ENCODE measurements at regions not wholly inside any gene's neighbourhood (a gene's known extent, or its start where the extent isn't known, plus 50 kb on each side); places are given as distances from the start of the nearest gene placed in this dataset.

- DNase-seq (ENCODE audit: low spot score), result no peak
- Histone ChIP-seq H3K4me1 (ENCODE audit: insufficient read depth) (no peaks in the 10 kb centered on the region), H3K4me3 (no peak overlapping the region), H3K27ac (no peak overlapping the region), H3K9me2 (replicated peaks; ENCODE audit: insufficient read depth) (no peaks in the 10 kb centered on the region), H3K79me2 (no peaks in the 10 kb centered on the region), H3K4me2 (no peak overlapping the region), H3K36me3 (replicated peaks; ENCODE audit: insufficient read depth, low read depth) (no peaks in the 10 kb centered on the region), H3K9me3 (ENCODE audit: low read depth) (no peaks in the 10 kb centered on the region), H4K20me1 (ENCODE audit: insufficient read depth, poor library complexity, severe bottlenecking) (no peaks in the 10 kb centered on the region), H3K27me3 (no peaks in the 10 kb centered on the region), H2AFZ (no peak overlapping the region)
- TF ChIP-seq EZH2 (IDR thresholded peaks at IDR 0.05; ENCODE audit: borderline replicate concordance) (no peak), CTCF (IDR thresholded peaks at IDR 0.05; ENCODE audit: poor library complexity) (no peak), EZH2phosphoT487 (IDR thresholded peaks at IDR 0.05; ENCODE audit: low read depth, severe bottlenecking, unreplicated experiment) (no peak)
- 58% methylated on average over 2 of the region's 2 CpGs for WGBS (ENCODE audit: low lambda C conversion rate, missing lambda C conversion rate)
These were observed 83.9 kb upstream of the CEP85L start for GRCh38 chr6:118735320-118735719.

GRCh38 chr6:118725944-118726343, 74.6 kb upstream of the CEP85L start:
- no peaks in the 10 kb centered on the region for H4K20me1 ChIP-seq (ENCODE audit: insufficient read depth, poor library complexity, severe bottlenecking)
- H2AFZ ChIP-seq, result no peak overlapping the region
- no peak overlapping the region for H3K27ac ChIP-seq
- no peak for DNase-seq (ENCODE audit: low spot score)
- no peaks in the 10 kb centered on the region for H3K79me2 ChIP-seq
- no peaks in the 10 kb centered on the region for H3K36me3 ChIP-seq (replicated peaks; ENCODE audit: insufficient read depth, low read depth)
- WGBS (ENCODE audit: low lambda C conversion rate, missing lambda C conversion rate), result 92% methylated on average over 5 of the region's 5 CpGs
- H3K27me3 ChIP-seq, result no peaks in the 10 kb centered on the region
- no peak for TF ChIP-seq EZH2phosphoT487 (IDR thresholded peaks at IDR 0.05; ENCODE audit: low read depth, severe bottlenecking, unreplicated experiment)
- TF ChIP-seq CTCF (IDR thresholded peaks at IDR 0.05; ENCODE audit: poor library complexity), result no peak
- no peak overlapping the region for H3K4me2 ChIP-seq
- H3K9me2 ChIP-seq (replicated peaks; ENCODE audit: insufficient read depth), result no peaks in the 10 kb centered on the region
- no peak overlapping the region for H3K4me3 ChIP-seq
- no peaks in the 10 kb centered on the region for H3K9me3 ChIP-seq (ENCODE audit: low read depth)
- H3K4me1 ChIP-seq (ENCODE audit: insufficient read depth), result no peaks in the 10 kb centered on the region

- H3K9me3 ChIP-seq (ENCODE audit: low read depth), result no peaks in the 10 kb centered on the region
- no peaks in the 10 kb centered on the region for H3K36me3 ChIP-seq (replicated peaks; ENCODE audit: insufficient read depth, low read depth)
- H3K27ac ChIP-seq, result no peak overlapping the region
- H3K27me3 ChIP-seq, result no peaks in the 10 kb centered on the region
- H3K4me1 ChIP-seq (ENCODE audit: insufficient read depth), result no peaks in the 10 kb centered on the region
- H3K4me2 ChIP-seq, result no peak overlapping the region
- H2AFZ ChIP-seq, result no peak overlapping the region
- TF ChIP-seq CTCF (IDR thresholded peaks at IDR 0.05; ENCODE audit: poor library complexity), result no peak
- TF ChIP-seq EZH2 (IDR thresholded peaks at IDR 0.05; ENCODE audit: borderline replicate concordance), result no peak
- no peak for DNase-seq (ENCODE audit: low spot score)
- WGBS (ENCODE audit: low lambda C conversion rate, missing lambda C conversion rate), result 69% methylated on average over 3 of the region's 3 CpGs
- H4K20me1 ChIP-seq (ENCODE audit: insufficient read depth, poor library complexity, severe bottlenecking), result no peaks in the 10 kb centered on the region
- no peak overlapping the region for H3K4me3 ChIP-seq
- H3K9me2 ChIP-seq (replicated peaks; ENCODE audit: insufficient read depth), result no peaks in the 10 kb centered on the region
- no peaks in the 10 kb centered on the region for H3K79me2 ChIP-seq
These were observed 72.8 kb upstream of the CEP85L start for GRCh38 chr6:118724211-118724610.

Measured in hepatocyte (in vitro differentiated cells).